ENCODE measurements at regions not wholly inside any gene's neighbourhood (a gene's known extent, or its start where the extent isn't known, plus 50 kb on each side); places are given as distances from the start of the nearest gene placed in this dataset.

- TF ChIP-seq POLR2A (IDR thresholded peaks at IDR 0.05) (no peak), CTCF (IDR thresholded peaks at IDR 0.05) (no peak), EP300 (IDR thresholded peaks at IDR 0.05) (no peak), POLR2AphosphoS5 (IDR thresholded peaks at IDR 0.05) (no peak)
These were observed 185.1 kb downstream of the NRP2 start for GRCh38 chr2:205867371-205867770.
